ENCODE measurements at regions not wholly inside any gene's neighbourhood (a gene's known extent, or its start where the extent isn't known, plus 50 kb on each side); places are given as distances from the start of the nearest gene placed in this dataset.

- TF ChIP-seq, protein P1, sequence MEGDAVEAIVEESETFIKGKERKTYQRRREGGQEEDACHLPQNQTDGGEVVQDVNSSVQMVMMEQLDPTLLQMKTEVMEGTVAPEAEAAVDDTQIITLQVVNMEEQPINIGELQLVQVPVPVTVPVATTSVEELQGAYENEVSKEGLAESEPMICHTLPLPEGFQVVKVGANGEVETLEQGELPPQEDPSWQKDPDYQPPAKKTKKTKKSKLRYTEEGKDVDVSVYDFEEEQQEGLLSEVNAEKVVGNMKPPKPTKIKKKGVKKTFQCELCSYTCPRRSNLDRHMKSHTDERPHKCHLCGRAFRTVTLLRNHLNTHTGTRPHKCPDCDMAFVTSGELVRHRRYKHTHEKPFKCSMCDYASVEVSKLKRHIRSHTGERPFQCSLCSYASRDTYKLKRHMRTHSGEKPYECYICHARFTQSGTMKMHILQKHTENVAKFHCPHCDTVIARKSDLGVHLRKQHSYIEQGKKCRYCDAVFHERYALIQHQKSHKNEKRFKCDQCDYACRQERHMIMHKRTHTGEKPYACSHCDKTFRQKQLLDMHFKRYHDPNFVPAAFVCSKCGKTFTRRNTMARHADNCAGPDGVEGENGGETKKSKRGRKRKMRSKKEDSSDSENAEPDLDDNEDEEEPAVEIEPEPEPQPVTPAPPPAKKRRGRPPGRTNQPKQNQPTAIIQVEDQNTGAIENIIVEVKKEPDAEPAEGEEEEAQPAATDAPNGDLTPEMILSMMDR (IDR thresholded peaks at IDR 0.05), result no peak
- TF ChIP-seq POLR2A (IDR thresholded peaks at IDR 0.05), result no peak
These were observed 180.1 kb upstream of the SOX4 start for GRCh38 chr6:21413428-21413827.
